OCI-LY3 (cell line): ENCODE measurements at regions not wholly inside any gene's neighbourhood (a gene's known extent, or its start where the extent isn't known, plus 50 kb on each side); places are given as distances from the start of the nearest gene placed in this dataset.

Experiments used
- CTCF ChIP-seq: fragments of 200-600, 300-600 bp; sonication (generic); IDR thresholded peaks from 2 replicates; pipeline ENCODE4 v1.5.1; 2014; ENCODE audit warnings: antibody characterized with exemption, low read length, low read depth
- EZH2phosphoT487 ChIP-seq: fragments of 200-600 bp; shearing (Covaris generic); IDR thresholded peaks from 2 replicates; pipeline ENCODE4 v1.6.1; 2018; ENCODE audit warnings: antibody characterized with exemption, mixed run types, low read depth

DNA sequence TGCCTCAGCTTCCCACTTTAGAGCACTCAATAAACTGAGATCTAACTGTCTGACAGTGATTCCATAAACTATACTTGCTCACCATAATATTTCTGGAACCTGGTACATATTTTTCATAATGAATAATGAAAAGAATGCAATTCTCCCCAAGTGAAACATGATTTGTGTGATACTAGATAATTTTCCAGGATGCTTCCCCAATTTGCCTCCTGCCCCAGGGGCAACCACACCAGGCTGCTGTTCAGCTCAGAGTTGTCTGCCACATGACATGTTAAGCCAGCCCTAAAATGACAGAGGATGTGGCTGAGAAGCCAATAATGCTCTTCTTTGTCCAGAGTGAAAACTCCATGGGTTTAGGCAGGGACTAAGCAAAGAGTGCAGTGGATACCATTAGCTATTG is 62.9 kb upstream of the SEZ6L start:
- TF ChIP-seq CTCF (no peak), EZH2phosphoT487 (no peak)
